Bronchial epithelial cell (primary cell): ENCODE measurements at regions not wholly inside any gene's neighbourhood (a gene's known extent, or its start where the extent isn't known, plus 50 kb on each side); places are given as distances from the start of the nearest gene placed in this dataset.

ENCODE experiments used
- DNase-seq: peaks from one replicate; pipeline ENCODE4 v3.0.0-alpha.2; 2010; ENCODE audit warnings: low read depth
- FAIRE-seq: peaks from 2 replicates; lab custom pipeline; 2011; peaks lifted over from hg19 to GRCh38; lab: Jason Lieb, UNC
- H3K27me3 ChIP-seq: 2 replicates; pipeline ENCODE4 v1.5.1; 2011; ENCODE audit warnings: low read length; ENCODE audit not compliant: control insufficient read depth, insufficient read depth
- H3K36me3 ChIP-seq: 2 replicates; pipeline ENCODE4 v1.5.1; 2011; ENCODE audit warnings: low read length; ENCODE audit not compliant: control insufficient read depth, insufficient read depth
- H3K4me3 ChIP-seq: 2 replicates; pipeline ENCODE4 v1.5.1; 2011; ENCODE audit warnings: mild to moderate bottlenecking, low read depth, low read length, control low read depth
- CTCF ChIP-seq: IDR thresholded peaks from 2 replicates; pipeline ENCODE4 v1.5.1; 2011; ENCODE audit warnings: mild to moderate bottlenecking, moderate library complexity, low read length, control low read depth, inconsistent platforms; ENCODE audit not compliant: insufficient read depth, severe bottlenecking

GRCh38 chr7:81648716-81649115 lies 121.1 kb downstream of the HGF start:
- FAIRE-seq, result no peak

GRCh38 chr7:81645435-81645834 lies 124.4 kb downstream of the HGF start:
- DNase-seq, result no peak
- Histone ChIP-seq H3K27me3 (no peaks in the 10 kb centered on the region), H3K4me3 (no peak overlapping the region), H3K36me3 (no peaks in the 10 kb centered on the region)
- TF ChIP-seq CTCF, result no peak
- no peak for FAIRE-seq

More at GRCh38 chr7:81648716-81649115, 121.1 kb downstream of the HGF start:
- Histone ChIP-seq H3K36me3 (no peaks in the 10 kb centered on the region), H3K4me3 (no peak overlapping the region), H3K27me3 (no peaks in the 10 kb centered on the region)
- TF ChIP-seq CTCF, result no peak
- no peak for DNase-seq

GRCh38 chr7:81641873-81642272 lies 128.0 kb downstream of the HGF start:
- Histone ChIP-seq H3K36me3 (no peaks in the 10 kb centered on the region), H3K27me3 (no peaks in the 10 kb centered on the region), H3K4me3 (no peak overlapping the region)
- FAIRE-seq, result no peak
- no peak for TF ChIP-seq CTCF
- no peak for DNase-seq

GRCh38 chr7:81638198-81638597 lies 131.6 kb downstream of the HGF start:
- no peaks in the 10 kb centered on the region for H3K27me3 ChIP-seq
- no peak overlapping the region for H3K4me3 ChIP-seq
- H3K36me3 ChIP-seq, result no peaks in the 10 kb centered on the region
- FAIRE-seq, result no peak
- no peak for TF ChIP-seq CTCF
- no peak for DNase-seq

- no peak for DNase-seq
- FAIRE-seq, result no peak
Measured at GRCh38 chr7:81637534-81637933, 132.3 kb downstream of the HGF start.

More at GRCh38 chr7:81637534-81637933, 132.3 kb downstream of the HGF start:
- Histone ChIP-seq H3K4me3 (no peak overlapping the region), H3K36me3 (no peaks in the 10 kb centered on the region), H3K27me3 (no peaks in the 10 kb centered on the region)
- no peak for TF ChIP-seq CTCF
